GM21529 (cell line): ENCODE measurements at regions not wholly inside any gene's neighbourhood (a gene's known extent, or its start where the extent isn't known, plus 50 kb on each side); places are given as distances from the start of the nearest gene placed in this dataset.

Source experiments
- ATAC-seq: cut with Tn5 transposase; IDR thresholded peaks from one replicate; pipeline ENCODE4 v1.9.1; 2021; ENCODE audit not compliant: unreplicated experiment

GRCh38 chr13:104365430-104365829 lies 1299.2 kb upstream of the SLC10A2 start:
- ATAC-seq = no peak

- ATAC-seq = no peak
Measured at GRCh38 chr13:104357672-104358354, 1291.6 kb upstream of the SLC10A2 start.

GRCh38 chr13:104357174-104357573 lies 1291.0 kb upstream of the SLC10A2 start:
- no peak for ATAC-seq

- no peak for ATAC-seq
Measured at GRCh38 chr13:104355041-104355670, 1288.9 kb upstream of the SLC10A2 start.

- ATAC-seq = no peak
Measured at GRCh38 chr13:104327211-104327610, 1261.0 kb upstream of the SLC10A2 start.

GRCh38 chr13:104326523-104326922 lies 1260.3 kb upstream of the SLC10A2 start:
- no peak for ATAC-seq

- no peak for ATAC-seq
Measured at GRCh38 chr13:104321756-104322155, 1255.5 kb upstream of the SLC10A2 start.

GRCh38 chr13:104320446-104320845 lies 1254.2 kb upstream of the SLC10A2 start:
- no peak for ATAC-seq

GRCh38 chr13:104318121-104318520 lies 1251.9 kb upstream of the SLC10A2 start:
- ATAC-seq = no peak

- ATAC-seq = no peak
Measured at GRCh38 chr13:104315606-104316005, 1249.4 kb upstream of the SLC10A2 start.

GRCh38 chr13:104314926-104315535 lies 1248.8 kb upstream of the SLC10A2 start:
- ATAC-seq = no peak

- ATAC-seq = no peak
Measured at GRCh38 chr13:104314321-104314720, 1248.1 kb upstream of the SLC10A2 start.

GRCh38 chr13:104310861-104311260 lies 1244.6 kb upstream of the SLC10A2 start:
- ATAC-seq = no peak

- ATAC-seq = no peak
Measured at GRCh38 chr13:104309431-104309830, 1243.2 kb upstream of the SLC10A2 start.

GRCh38 chr13:104301171-104301975 lies 1235.2 kb upstream of the SLC10A2 start:
- ATAC-seq = no peak

- no peak for ATAC-seq
Measured at GRCh38 chr13:104297075-104297474, 1230.9 kb upstream of the SLC10A2 start.

GRCh38 chr13:104296286-104296685 lies 1230.1 kb upstream of the SLC10A2 start:
- ATAC-seq = no peak

GRCh38 chr13:104295537-104295936 lies 1229.3 kb upstream of the SLC10A2 start:
- ATAC-seq = no peak

GRCh38 chr13:104289400-104289799 lies 1223.2 kb upstream of the SLC10A2 start:
- no peak for ATAC-seq

GRCh38 chr13:104288496-104288895 lies 1222.3 kb upstream of the SLC10A2 start:
- no peak for ATAC-seq

GRCh38 chr13:104286566-104287290 lies 1220.5 kb upstream of the SLC10A2 start:
- ATAC-seq = no peak
